ENCODE measurements at regions not wholly inside any gene's neighbourhood (a gene's known extent, or its start where the extent isn't known, plus 50 kb on each side); places are given as distances from the start of the nearest gene placed in this dataset.

- TF ChIP-seq SIN3A (IDR thresholded peaks at IDR 0.05; ENCODE audit: borderline replicate concordance, insufficient read depth, low read length): no peak
- no peak for TF ChIP-seq FOXP2 (optimal IDR thresholded peaks at IDR 0.05; ENCODE audit: borderline replicate concordance, extremely low read depth, extremely low read length, insufficient read depth)
- no peak for TF ChIP-seq REST (IDR thresholded peaks at IDR 0.05; ENCODE audit: insufficient read depth in 1 of 2, low read depth in 2 of 2, low read length in 2 of 2)
- TF ChIP-seq POLR2AphosphoS5 (IDR thresholded peaks at IDR 0.05; ENCODE audit: low read depth, low read length): no peak
- TF ChIP-seq TAF1 (IDR thresholded peaks at IDR 0.05; ENCODE audit: borderline replicate concordance, insufficient read depth, low read length): no peak
These were observed 270.4 kb upstream of the B3GALT2 start for GRCh38 chr1:193456811-193457280.

GRCh38 chr1:193451606-193452005, 265.2 kb upstream of the B3GALT2 start:
- TF ChIP-seq TAF1 (IDR thresholded peaks at IDR 0.05; ENCODE audit: borderline replicate concordance, insufficient read depth, low read length) (no peak), SIN3A (IDR thresholded peaks at IDR 0.05; ENCODE audit: borderline replicate concordance, insufficient read depth, low read length) (no peak), REST (IDR thresholded peaks at IDR 0.05; ENCODE audit: insufficient read depth in 1 of 2, low read depth in 2 of 2, low read length in 2 of 2) (no peak), POLR2AphosphoS5 (IDR thresholded peaks at IDR 0.05; ENCODE audit: low read depth, low read length) (no peak), FOXP2 (optimal IDR thresholded peaks at IDR 0.05; ENCODE audit: borderline replicate concordance, extremely low read depth, extremely low read length, insufficient read depth) (no peak)

DNA sequence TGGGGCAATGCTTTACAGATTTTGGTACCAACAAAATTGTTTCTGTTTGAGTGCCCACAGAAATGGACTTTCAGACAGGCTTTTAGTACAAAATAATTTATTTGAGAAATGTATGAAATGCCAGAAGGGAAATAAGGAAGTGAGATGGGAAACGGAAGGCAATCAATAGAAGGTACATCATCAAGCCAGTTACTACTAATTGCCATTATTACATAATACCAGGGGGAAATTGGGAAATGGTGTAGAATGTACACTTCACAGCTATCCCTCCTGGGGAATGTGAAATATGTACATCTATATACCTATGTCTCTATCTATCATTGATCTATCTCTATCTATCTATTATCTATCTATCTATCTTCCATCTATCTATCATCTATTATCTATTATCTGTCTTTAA, 264.6 kb upstream of the B3GALT2 start:
- TF ChIP-seq FOXP2 (optimal IDR thresholded peaks at IDR 0.05; ENCODE audit: borderline replicate concordance, extremely low read depth, extremely low read length, insufficient read depth): no peak
- no peak for TF ChIP-seq SIN3A (IDR thresholded peaks at IDR 0.05; ENCODE audit: borderline replicate concordance, insufficient read depth, low read length)
- no peak for TF ChIP-seq TAF1 (IDR thresholded peaks at IDR 0.05; ENCODE audit: borderline replicate concordance, insufficient read depth, low read length)
- TF ChIP-seq POLR2AphosphoS5 (IDR thresholded peaks at IDR 0.05; ENCODE audit: low read depth, low read length): no peak
- no peak for TF ChIP-seq REST (IDR thresholded peaks at IDR 0.05; ENCODE audit: insufficient read depth in 1 of 2, low read depth in 2 of 2, low read length in 2 of 2)

DNA sequence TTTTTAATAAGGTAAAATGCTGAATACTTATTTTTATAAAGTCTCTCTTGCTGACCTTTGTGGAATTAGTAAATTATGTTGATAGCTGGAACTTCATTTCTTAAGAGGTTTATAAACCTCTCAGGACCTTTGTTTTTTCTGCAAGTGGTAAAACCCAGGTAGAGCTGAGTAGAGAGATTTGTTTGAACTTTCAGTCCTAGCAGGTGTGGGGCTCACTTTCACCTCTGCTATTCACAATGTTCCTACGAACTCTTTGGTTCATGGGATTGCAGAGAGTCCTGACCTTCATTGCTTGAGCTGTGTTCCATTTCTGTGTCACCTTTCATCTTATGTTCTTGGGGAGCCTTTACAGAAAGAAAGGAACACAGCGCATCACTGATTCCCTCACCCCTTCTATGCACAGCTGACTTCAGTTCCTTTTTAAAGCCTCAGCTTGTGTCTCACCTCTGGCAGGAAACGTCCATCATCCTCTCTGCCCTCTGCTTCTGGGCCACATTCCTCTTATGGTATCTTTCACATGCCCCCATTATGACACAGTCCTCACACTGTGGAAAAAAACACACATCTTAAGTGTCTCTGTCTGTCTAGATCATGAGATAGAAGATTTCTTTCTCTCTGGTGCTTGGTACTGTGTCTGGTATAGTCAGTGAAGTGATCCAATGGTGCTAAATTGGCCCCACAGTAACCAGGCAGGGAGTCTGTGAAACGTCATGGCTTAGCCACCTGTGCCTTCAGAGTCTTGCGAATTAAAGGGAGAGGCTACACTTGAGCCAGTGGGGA, 262.5 kb upstream of the B3GALT2 start:
- TF ChIP-seq FOXP2 (optimal IDR thresholded peaks at IDR 0.05; ENCODE audit: borderline replicate concordance, extremely low read depth, extremely low read length, insufficient read depth) (no peak), TAF1 (IDR thresholded peaks at IDR 0.05; ENCODE audit: borderline replicate concordance, insufficient read depth, low read length) (no peak), POLR2AphosphoS5 (IDR thresholded peaks at IDR 0.05; ENCODE audit: low read depth, low read length) (no peak), REST (IDR thresholded peaks at IDR 0.05; ENCODE audit: insufficient read depth in 1 of 2, low read depth in 2 of 2, low read length in 2 of 2) (no peak), SIN3A (IDR thresholded peaks at IDR 0.05; ENCODE audit: borderline replicate concordance, insufficient read depth, low read length) (no peak)
